A549 (cell line): ENCODE measurements at regions not wholly inside any gene's neighbourhood (a gene's known extent, or its start where the extent isn't known, plus 50 kb on each side); places are given as distances from the start of the nearest gene placed in this dataset.

Source experiments
- ATAC-seq, 2 experiments: fragments of 200-7000 bp in 1 of 2; fragments of >200 bp in 1 of 2; cut with Nextera tagmentation in 1 of 2; cut with Tn5 transposase in 1 of 2; 3 replicates each; pipeline versions ENCODE4 v1.8.0 to v1.9.1; 2018 to 2020; ENCODE audit warnings: mild to moderate bottlenecking in 1 of 2, moderate library complexity in 1 of 2
- CTCF ChIA-PET: fragments of 300-600 bp; sonication (Branson Sonifier 250); formaldehyde crosslinking; extraction: SDS; loops from one replicate; lab custom pipeline; 2021; ENCODE audit warnings: antibody characterized with exemption, inconsistent platforms; lab: Yijun Ruan, JAX
- POLR2A ChIA-PET: fragments of 350-600 bp; formaldehyde crosslinking; extraction: SDS; loops from one replicate; lab custom pipeline; 2021; ENCODE audit warnings: antibody characterized with exemption, inconsistent platforms; lab: Yijun Ruan, JAX
- DNase-seq, 2 experiments: peaks; one replicate each; pipeline versions ENCODE4 v3.0.0 to v3.0.0-alpha.2; 2011 to 2016; ENCODE audit warnings: low read depth in 1 of 2, low spot score in 1 of 2
- FAIRE-seq: peaks from 2 replicates; lab custom pipeline; 2011; peaks lifted over from hg19 to GRCh38; lab: Jason Lieb, UNC
- H3K27ac ChIP-seq, 2 experiments: fragments of >200 bp; sonication (Bioruptor Twin); formaldehyde crosslinking; 3 replicates each; pipeline ENCODE4 v1.5.1; 2016 to 2017
- H3K4me1 ChIP-seq: fragments of >200 bp; sonication (Bioruptor Twin); formaldehyde crosslinking; 3 replicates; pipeline ENCODE4 v1.6.1; 2016
- H3K4me2 ChIP-seq: fragments of >200 bp; sonication (Bioruptor Twin); formaldehyde crosslinking; 3 replicates; pipeline ENCODE4 v1.6.1; 2016
- H3K4me3 ChIP-seq: fragments of >200 bp; sonication (Bioruptor Twin); formaldehyde crosslinking; 3 replicates; pipeline ENCODE4 v1.5.1; 2016
- H3K9me3 ChIP-seq: fragments of >200 bp; sonication (Bioruptor Twin); formaldehyde crosslinking; 3 replicates; pipeline ENCODE4 v1.6.1; 2016
- CBX2 ChIP-seq: fragments of 200-600 bp; sonication (generic); IDR thresholded peaks from 2 replicates; pipeline ENCODE4 v1.6.1; 2016; ENCODE audit warnings: low read depth, mild to moderate bottlenecking, borderline replicate concordance
- CBX8 ChIP-seq: fragments of 200-600 bp; sonication (generic); IDR thresholded peaks from 2 replicates; pipeline ENCODE4 v1.6.1; 2016
- EHF ChIP-seq: fragments of 250-450 bp; sonication (Bioruptor Pico); IDR thresholded peaks from 2 replicates; pipeline ENCODE4 v1.5.0; 2020; ENCODE audit warnings: mild to moderate bottlenecking
- ESRRA ChIP-seq: fragments of 150-350 bp; IDR thresholded peaks from 2 replicates; pipeline ENCODE4 v1.6.1; 2014; ENCODE audit warnings: mild to moderate bottlenecking, low read length, borderline replicate concordance
- FOSB ChIP-seq: fragments of 250-450 bp; sonication (Bioruptor Pico); IDR thresholded peaks from 2 replicates; pipeline ENCODE4 v1.5.0; 2020; ENCODE audit warnings: mild to moderate bottlenecking, moderate library complexity
- FOSL2 ChIP-seq, 2 experiments: fragments of 450-650 bp in 1 of 2; fragments of >200 bp in 1 of 2; sonication (Bioruptor Twin) in 1 of 2; formaldehyde crosslinking; IDR thresholded peaks; 2 replicates each; pipeline versions ENCODE4 v1.5.0 to v1.6.1; 2016 to 2020; ENCODE audit warnings: mild to moderate bottlenecking in 1 of 2, moderate library complexity in 1 of 2
- FOXS1 ChIP-seq: fragments of 250-450 bp; sonication (Bioruptor Pico); IDR thresholded peaks from 2 replicates; pipeline ENCODE4 v1.5.0; 2020; ENCODE audit warnings: mild to moderate bottlenecking, moderate library complexity
- GATA3 ChIP-seq: IDR thresholded peaks from 2 replicates; pipeline ENCODE4 v1.6.1; 2012; ENCODE audit warnings: borderline replicate concordance
- HOXA7 ChIP-seq: fragments of 250-450 bp; sonication (Bioruptor Pico); IDR thresholded peaks from 2 replicates; pipeline ENCODE4 v1.5.0; 2020; ENCODE audit warnings: mild to moderate bottlenecking, moderate library complexity
- JUN ChIP-seq, 2 experiments: fragments of >200 bp; sonication (Bioruptor Twin); formaldehyde crosslinking; IDR thresholded peaks; 2 replicates in 1 of 2; 3 replicates in 1 of 2; pipeline ENCODE4 v1.6.1; 2016 to 2017
- JUNB ChIP-seq: fragments of >200 bp; sonication (Bioruptor Twin); formaldehyde crosslinking; IDR thresholded peaks from 2 replicates; pipeline ENCODE4 v1.6.1; 2016
- KDM5A ChIP-seq: fragments of 200-600 bp; sonication (generic); IDR thresholded peaks from 2 replicates; pipeline ENCODE4 v1.6.1; 2016; ENCODE audit warnings: antibody characterized with exemption, mild to moderate bottlenecking
- MAFK ChIP-seq: fragments of 450-650 bp; IDR thresholded peaks from 2 replicates; pipeline ENCODE4 v1.6.1; 2014; ENCODE audit not compliant: partially characterized antibody
- MAZ ChIP-seq: fragments of 150-350 bp; IDR thresholded peaks from 2 replicates; pipeline ENCODE4 v1.6.1; 2014; ENCODE audit warnings: antibody characterized with exemption, low read depth, low read length, borderline replicate concordance
- NPAS2 ChIP-seq: fragments of 250-450 bp; sonication (Bioruptor Pico); IDR thresholded peaks from 2 replicates; pipeline ENCODE4 v1.8.0; 2022; ENCODE audit warnings: mild to moderate bottlenecking, moderate library complexity, borderline replicate concordance
- NR3C1 ChIP-seq: fragments of >200 bp; sonication (Bioruptor Twin); formaldehyde crosslinking; IDR thresholded peaks from 3 replicates; pipeline ENCODE4 v1.6.1; 2017
- PHF8 ChIP-seq: fragments of 200-600 bp; sonication (generic); IDR thresholded peaks from 2 replicates; pipeline ENCODE4 v1.6.1; 2016; ENCODE audit warnings: low read depth, mild to moderate bottlenecking, antibody characterized with exemption, moderate library complexity, borderline replicate concordance
- RFX5 ChIP-seq: fragments of 450-650 bp; IDR thresholded peaks from 2 replicates; pipeline ENCODE4 v1.7.1; 2014; ENCODE audit warnings: antibody characterized with exemption, mild to moderate bottlenecking, moderate library complexity
- SMC3 ChIP-seq: fragments of >200 bp; sonication (Bioruptor Twin); formaldehyde crosslinking; IDR thresholded peaks from 3 replicates; pipeline ENCODE4 v1.6.1; 2018; ENCODE audit warnings: inconsistent platforms
- SREBF2 ChIP-seq: fragments of 450-650 bp; IDR thresholded peaks from 2 replicates; pipeline ENCODE4 v1.6.1; 2014; ENCODE audit warnings: mild to moderate bottlenecking, moderate library complexity
- TP53 ChIP-seq: fragments of 250-450 bp; sonication (Bioruptor Pico); IDR thresholded peaks from 2 replicates; pipeline ENCODE4 v1.5.0; 2021; ENCODE audit warnings: mild to moderate bottlenecking, moderate library complexity
- ZFP36 ChIP-seq: fragments of 450-650 bp; IDR thresholded peaks from 2 replicates; pipeline ENCODE4 v1.6.1; 2014; ENCODE audit warnings: borderline replicate concordance; ENCODE audit not compliant: partially characterized antibody
- WGBS: methylation state at CpG from one replicate; pipeline ENCODE4 v1.1.6; 2017; ENCODE audit errors: missing lambda C conversion rate; 5-methylcytosine and 5-hydroxymethylcytosine counted together
- TF ChIP-seq, protein P1 (sequence below): IDR thresholded peaks from 2 replicates; pipeline ENCODE4 v1.6.1; 2012
- TF ChIP-seq, protein P2 (sequence below): fragments of 450-650 bp; IDR thresholded peaks from 2 replicates; pipeline ENCODE4 v1.6.1; 2014; ENCODE audit warnings: antibody characterized with exemption
- TF ChIP-seq, protein P3 (sequence below): fragments of 150-350 bp; IDR thresholded peaks from 2 replicates; pipeline ENCODE4 v1.6.1; 2014; ENCODE audit warnings: low read depth, mild to moderate bottlenecking, low read length
- TF ChIP-seq, protein P4 (sequence below): fragments of 250-450 bp; sonication (Bioruptor Pico); IDR thresholded peaks from 2 replicates; pipeline ENCODE4 v1.5.0; 2020; ENCODE audit warnings: low read depth, mild to moderate bottlenecking, moderate library complexity

DNA sequence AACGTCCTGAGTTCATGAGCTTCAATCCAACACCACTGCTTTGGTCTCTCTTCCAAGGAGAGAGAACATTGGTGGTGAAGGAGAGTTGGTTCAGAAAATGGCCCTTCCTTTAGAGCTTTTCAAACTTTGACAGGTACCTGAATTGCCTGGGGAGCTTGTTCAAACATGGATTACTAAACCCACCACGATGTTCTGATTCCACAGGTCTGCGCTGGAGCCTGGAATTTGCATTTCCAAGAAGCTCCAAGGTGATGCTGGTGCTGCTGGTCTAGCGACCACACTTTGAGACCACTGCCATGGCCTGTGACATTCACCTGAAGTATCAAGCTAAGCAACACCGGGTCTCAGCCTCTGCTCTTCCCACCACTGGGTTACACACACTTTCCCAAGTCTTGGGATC lies 60.2 kb downstream of the GSX1 start:
- Histone ChIP-seq H3K4me3 (no peak overlapping the region), H3K4me2 (no peak overlapping the region), H3K9me3 (no peaks in the 10 kb centered on the region; the same call in 2 of the 3 replicates), H3K27ac (no peak overlapping the region), H3K4me1 (0 out of 3 replicates have a peak, but pooled peaks cover 3% of the 10 kb centered on the region)
- DNase-seq (no peak), FAIRE-seq (no peak), ATAC-seq (no peak)
- POLR2A ChIA-PET = no interaction called here
- CTCF ChIA-PET = interaction anchor here (1.3 kb wide), 1 partner anchor 26 kb away, joined by 5 read pairs; no protein-coding TSS in a partner anchor
- 86% methylated on average over 2 of the region's 5 CpGs for WGBS
- TF ChIP-seq TP53 (CRISPR knock-in tag) (no peak), NR3C1 (no peak), FOXS1 (CRISPR knock-in tag) (no peak), CBX2 (no peak), MAZ (no peak), JUN (IDR thresholded peaks at IDR 0.05) (no peak), KDM5A (no peak), SREBF2 (no peak), FOSB (CRISPR knock-in tag) (no peak), PHF8 (no peak), MAFK (no peak), NPAS2 (CRISPR knock-in tag) (no peak), SMC3 (no peak)
- TF ChIP-seq, protein P1, sequence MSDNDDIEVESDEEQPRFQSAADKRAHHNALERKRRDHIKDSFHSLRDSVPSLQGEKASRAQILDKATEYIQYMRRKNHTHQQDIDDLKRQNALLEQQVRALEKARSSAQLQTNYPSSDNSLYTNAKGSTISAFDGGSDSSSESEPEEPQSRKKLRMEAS = no peak
- TF ChIP-seq, protein P2, sequence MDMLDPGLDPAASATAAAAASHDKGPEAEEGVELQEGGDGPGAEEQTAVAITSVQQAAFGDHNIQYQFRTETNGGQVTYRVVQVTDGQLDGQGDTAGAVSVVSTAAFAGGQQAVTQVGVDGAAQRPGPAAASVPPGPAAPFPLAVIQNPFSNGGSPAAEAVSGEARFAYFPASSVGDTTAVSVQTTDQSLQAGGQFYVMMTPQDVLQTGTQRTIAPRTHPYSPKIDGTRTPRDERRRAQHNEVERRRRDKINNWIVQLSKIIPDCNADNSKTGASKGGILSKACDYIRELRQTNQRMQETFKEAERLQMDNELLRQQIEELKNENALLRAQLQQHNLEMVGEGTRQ = no peak
- TF ChIP-seq, protein P3, sequence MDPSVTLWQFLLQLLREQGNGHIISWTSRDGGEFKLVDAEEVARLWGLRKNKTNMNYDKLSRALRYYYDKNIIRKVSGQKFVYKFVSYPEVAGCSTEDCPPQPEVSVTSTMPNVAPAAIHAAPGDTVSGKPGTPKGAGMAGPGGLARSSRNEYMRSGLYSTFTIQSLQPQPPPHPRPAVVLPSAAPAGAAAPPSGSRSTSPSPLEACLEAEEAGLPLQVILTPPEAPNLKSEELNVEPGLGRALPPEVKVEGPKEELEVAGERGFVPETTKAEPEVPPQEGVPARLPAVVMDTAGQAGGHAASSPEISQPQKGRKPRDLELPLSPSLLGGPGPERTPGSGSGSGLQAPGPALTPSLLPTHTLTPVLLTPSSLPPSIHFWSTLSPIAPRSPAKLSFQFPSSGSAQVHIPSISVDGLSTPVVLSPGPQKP = no peak

DNA sequence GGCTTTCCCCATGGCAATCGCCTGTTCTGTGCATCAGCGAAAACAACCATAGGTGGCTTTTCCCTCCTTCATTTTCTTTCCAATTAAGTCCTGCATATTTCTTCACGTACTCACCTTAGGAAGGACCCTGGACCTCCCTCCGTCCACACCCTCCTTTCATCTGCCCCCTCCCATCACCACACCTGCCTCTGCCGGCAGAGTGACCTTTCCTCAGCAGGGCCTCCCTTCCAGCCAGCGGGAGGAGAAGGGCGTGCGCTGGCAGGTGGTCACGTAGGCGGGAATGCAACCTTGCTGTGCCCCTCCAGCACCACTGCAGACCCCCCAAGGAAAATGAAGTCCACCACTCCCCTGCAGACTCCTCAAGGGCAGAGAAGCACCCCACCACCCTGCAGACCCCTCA lies 61.1 kb downstream of the GSX1 start:
- Histone ChIP-seq H3K4me2 (no peak overlapping the region), H3K27ac (no peak overlapping the region), H3K4me1 (0 out of 3 replicates have a peak, but pooled peaks cover 3% of the 10 kb centered on the region), H3K9me3 (no peaks in the 10 kb centered on the region; the same call in 2 of the 3 replicates), H3K4me3 (no peak overlapping the region)
- ATAC-seq (no peak), FAIRE-seq (no peak), DNase-seq (no peak)
- CTCF ChIA-PET = interaction anchor here (1.5 kb wide), 1 partner anchor 27 kb away, joined by 6 read pairs; no protein-coding TSS in a partner anchor
- POLR2A ChIA-PET = no interaction called here
- 86% methylated on average over 10 of the region's 10 CpGs for WGBS
- no peak for TF ChIP-seq FOSB (CRISPR knock-in tag)
- TF ChIP-seq NPAS2 (CRISPR knock-in tag) = no peak
- TF ChIP-seq, protein P1 = no peak
- TF ChIP-seq, protein P4, sequence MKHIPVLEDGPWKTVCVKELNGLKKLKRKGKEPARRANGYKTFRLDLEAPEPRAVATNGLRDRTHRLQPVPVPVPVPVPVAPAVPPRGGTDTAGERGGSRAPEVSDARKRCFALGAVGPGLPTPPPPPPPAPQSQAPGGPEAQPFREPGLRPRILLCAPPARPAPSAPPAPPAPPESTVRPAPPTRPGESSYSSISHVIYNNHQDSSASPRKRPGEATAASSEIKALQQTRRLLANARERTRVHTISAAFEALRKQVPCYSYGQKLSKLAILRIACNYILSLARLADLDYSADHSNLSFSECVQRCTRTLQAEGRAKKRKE (CRISPR knock-in tag) = no peak
- no peak for TF ChIP-seq GATA3
- TF ChIP-seq RFX5 = no peak
- no peak for TF ChIP-seq MAFK
- no peak for TF ChIP-seq JUNB
- no peak for TF ChIP-seq EHF (CRISPR knock-in tag)
- TF ChIP-seq CBX2 = no peak
- no peak for TF ChIP-seq FOSL2 (IDR thresholded peaks at IDR 0.05)
- no peak for TF ChIP-seq FOSL2 (CRISPR knock-in tag; IDR thresholded peaks at IDR 0.05)
- no peak for TF ChIP-seq HOXA7 (CRISPR knock-in tag)
- no peak for TF ChIP-seq ZFP36
- TF ChIP-seq ESRRA = no peak
- no peak for TF ChIP-seq CBX8
